ENCODE measurements at regions not wholly inside any gene's neighbourhood (a gene's known extent, or its start where the extent isn't known, plus 50 kb on each side); places are given as distances from the start of the nearest gene placed in this dataset.

- DNase-seq: no peak
Observed at GRCh38 chr13:37925878-37926473, 56.4 kb upstream of the TRPC4 start.

- DNase-seq: peak; percentile 96
Observed at GRCh38 chr13:37923236-37923635, 53.7 kb upstream of the TRPC4 start.

GRCh38 chr13:37919329-37919880 is 49.8 kb upstream of the TRPC4 start:
- DNase-seq: no peak

Data from OCI-M1 (cell line).